Bone marrow (tissue), 2 donors: ENCODE measurements at regions not wholly inside any gene's neighbourhood (a gene's known extent, or its start where the extent isn't known, plus 50 kb on each side); places are given as distances from the start of the nearest gene placed in this dataset.
"Not testable (repeated sequence)": the region's sequence is repeated elsewhere in the genome, so short reads cannot be mapped to it uniquely, and the experiment has no call there.

ENCODE experiments used
- DNase-seq, 2 donors: peaks; one replicate each; lab custom pipeline; 2025; lab: John Stamatoyannopoulos, UW

- DNase-seq, result no peak
These were observed 170.0 kb downstream of the SEMA6D start for GRCh38 chr15:47887241-47887800.

- DNase-seq, result no peak
These were observed 171.2 kb downstream of the SEMA6D start for GRCh38 chr15:47888385-47889100.

- DNase-seq, result no peak
These were observed 173.3 kb downstream of the SEMA6D start for GRCh38 chr15:47890397-47891150.

- no peak for DNase-seq
These were observed 180.2 kb downstream of the SEMA6D start for GRCh38 chr15:47897525-47897924.

GRCh38 chr15:47900751-47901150, 183.4 kb downstream of the SEMA6D start:
- no peak for DNase-seq

GRCh38 chr15:47903368-47903767, 186.1 kb downstream of the SEMA6D start:
- no peak for DNase-seq

- DNase-seq, result no peak
These were observed 191.2 kb downstream of the SEMA6D start for GRCh38 chr15:47908486-47908885.

- DNase-seq, result no peak
These were observed 191.8 kb downstream of the SEMA6D start for GRCh38 chr15:47908950-47909670.

- not testable (repeated sequence) for DNase-seq
These were observed 195.6 kb downstream of the SEMA6D start for GRCh38 chr15:47912910-47913309.

- no peak for DNase-seq
These were observed 200.6 kb downstream of the SEMA6D start for GRCh38 chr15:47917881-47918280.

- DNase-seq, result no peak
These were observed 201.6 kb downstream of the SEMA6D start for GRCh38 chr15:47918877-47919276.

- DNase-seq, result no peak
These were observed 196.4 kb upstream of the SLC24A5 start for GRCh38 chr15:47924381-47924780.

- no peak for DNase-seq
These were observed 191.5 kb upstream of the SLC24A5 start for GRCh38 chr15:47929138-47929803.

- no peak for DNase-seq
These were observed 188.5 kb upstream of the SLC24A5 start for GRCh38 chr15:47932261-47932660.

- DNase-seq, result no peak
These were observed 187.7 kb upstream of the SLC24A5 start for GRCh38 chr15:47932951-47933641.

- no peak for DNase-seq
These were observed 186.9 kb upstream of the SLC24A5 start for GRCh38 chr15:47933865-47934264.

- no peak for DNase-seq
These were observed 186.4 kb upstream of the SLC24A5 start for GRCh38 chr15:47934342-47934741.

GRCh38 chr15:47937834-47938233, 183.0 kb upstream of the SLC24A5 start:
- no peak for DNase-seq

GRCh38 chr15:47944637-47945288, 176.0 kb upstream of the SLC24A5 start:
- no peak for DNase-seq

GRCh38 chr15:47945872-47946650, 174.7 kb upstream of the SLC24A5 start:
- DNase-seq, result no peak
